ENCODE measurements at regions not wholly inside any gene's neighbourhood (a gene's known extent, or its start where the extent isn't known, plus 50 kb on each side); places are given as distances from the start of the nearest gene placed in this dataset.

- H3K4me3 ChIP-seq (ENCODE audit: low read depth, low read length): no peak overlapping the region
- DNase-seq (ENCODE audit: low read depth): no peak
- TF ChIP-seq CTCF (IDR thresholded peaks at IDR 0.05; ENCODE audit: low read depth, low read length, missing control alignments): no peak
Measured at GRCh38 chr5:101976933-101977332, 319.2 kb downstream of the SLCO4C1 start.

DNA sequence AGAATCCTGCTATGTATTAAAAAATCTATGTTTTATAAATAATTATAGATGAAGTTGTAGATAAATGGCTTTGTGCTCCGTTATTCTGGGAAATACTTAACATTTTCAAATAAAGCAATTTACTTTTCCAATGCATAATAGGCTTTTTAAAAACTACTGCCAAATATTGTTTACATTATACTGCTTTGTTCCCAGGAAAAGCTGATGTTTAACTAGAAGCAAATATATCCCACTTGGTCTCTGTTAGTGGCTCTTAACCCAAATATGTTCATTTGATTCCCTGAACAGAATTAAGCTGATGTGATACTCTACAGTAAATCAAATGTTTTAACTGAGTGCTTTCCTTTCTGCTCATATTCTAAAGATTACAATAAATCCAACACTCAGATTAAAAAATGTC, 326.3 kb downstream of the SLCO4C1 start:
- no peak for DNase-seq (ENCODE audit: low read depth)
- TF ChIP-seq CTCF (IDR thresholded peaks at IDR 0.05; ENCODE audit: low read depth, low read length, missing control alignments): no peak

GRCh38 chr5:101966476-101966875, 329.6 kb downstream of the SLCO4C1 start:
- TF ChIP-seq CTCF (IDR thresholded peaks at IDR 0.05; ENCODE audit: low read depth, low read length, missing control alignments): no peak
- DNase-seq (ENCODE audit: low read depth): no peak
- H3K4me3 ChIP-seq (ENCODE audit: low read depth, low read length): no peak overlapping the region

More for the DNA sequence above, 326.3 kb downstream of the SLCO4C1 start:
- no peak overlapping the region for H3K4me3 ChIP-seq (ENCODE audit: low read depth, low read length)

DNA sequence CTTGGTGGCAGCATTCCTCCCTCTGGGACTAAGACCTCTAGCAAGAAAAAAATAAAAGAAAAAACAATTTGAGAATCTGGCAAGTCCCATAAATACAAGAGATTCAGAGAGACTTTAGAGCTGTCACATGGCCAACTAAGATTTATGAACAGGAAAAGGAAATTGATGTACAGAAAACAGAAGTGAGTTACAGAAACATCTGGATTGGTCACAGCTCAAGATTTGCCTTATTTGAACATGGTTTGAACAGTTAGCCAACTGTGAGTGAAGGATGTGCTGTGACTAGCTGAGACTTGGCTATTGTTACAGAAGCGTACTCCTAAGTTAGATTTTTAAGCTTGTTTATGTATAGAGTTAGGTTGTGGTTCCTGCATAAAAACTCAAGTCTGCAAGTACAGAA, 340.2 kb downstream of the SLCO4C1 start:
- TF ChIP-seq CTCF (IDR thresholded peaks at IDR 0.05; ENCODE audit: low read depth, low read length, missing control alignments): no peak
- no peak overlapping the region for H3K4me3 ChIP-seq (ENCODE audit: low read depth, low read length)
- no peak for DNase-seq (ENCODE audit: low read depth)

DNA sequence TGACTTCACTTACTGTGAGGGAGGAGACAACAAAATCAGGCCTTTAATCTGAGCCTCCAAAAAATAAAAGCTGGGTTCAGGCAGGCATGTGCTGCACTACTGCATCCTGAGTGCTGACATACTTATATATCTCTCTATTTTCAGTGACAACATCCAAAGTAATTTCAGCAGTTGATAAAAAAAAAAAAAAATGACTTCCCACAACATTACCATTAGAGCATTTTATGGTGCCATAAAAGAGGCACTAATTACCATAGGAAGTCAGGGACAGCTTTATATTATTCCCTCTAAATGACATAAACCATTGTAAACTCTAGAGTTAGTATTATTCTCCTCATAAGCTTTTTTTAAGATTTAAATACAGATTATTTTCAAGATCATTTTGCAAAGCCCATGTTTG, 346.1 kb downstream of the SLCO4C1 start:
- no peak for DNase-seq (ENCODE audit: low read depth)
- TF ChIP-seq CTCF (IDR thresholded peaks at IDR 0.05; ENCODE audit: low read depth, low read length, missing control alignments): no peak
- H3K4me3 ChIP-seq (ENCODE audit: low read depth, low read length): no peak overlapping the region

DNA sequence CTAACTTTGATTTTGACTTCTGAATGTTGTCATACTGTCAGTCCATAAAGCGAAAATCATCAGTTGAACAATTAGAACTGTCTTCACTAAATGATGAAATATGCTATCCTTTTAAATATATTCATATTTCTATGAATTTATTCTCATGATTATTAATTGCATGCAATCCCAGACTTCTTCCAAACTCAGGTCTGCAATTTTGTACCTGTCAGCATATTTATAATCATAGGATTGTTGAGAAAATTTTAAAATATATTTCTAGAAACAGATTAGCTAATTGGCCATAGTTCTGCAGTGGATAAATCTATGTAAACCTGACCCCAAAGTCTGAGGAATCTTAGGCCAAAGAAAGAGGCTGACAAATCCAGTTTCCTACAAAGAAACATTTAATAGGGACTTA, 347.5 kb downstream of the SLCO4C1 start:
- no peak overlapping the region for H3K4me3 ChIP-seq (ENCODE audit: low read depth, low read length)
- TF ChIP-seq CTCF (IDR thresholded peaks at IDR 0.05; ENCODE audit: low read depth, low read length, missing control alignments): no peak
- no peak for DNase-seq (ENCODE audit: low read depth)

DNA sequence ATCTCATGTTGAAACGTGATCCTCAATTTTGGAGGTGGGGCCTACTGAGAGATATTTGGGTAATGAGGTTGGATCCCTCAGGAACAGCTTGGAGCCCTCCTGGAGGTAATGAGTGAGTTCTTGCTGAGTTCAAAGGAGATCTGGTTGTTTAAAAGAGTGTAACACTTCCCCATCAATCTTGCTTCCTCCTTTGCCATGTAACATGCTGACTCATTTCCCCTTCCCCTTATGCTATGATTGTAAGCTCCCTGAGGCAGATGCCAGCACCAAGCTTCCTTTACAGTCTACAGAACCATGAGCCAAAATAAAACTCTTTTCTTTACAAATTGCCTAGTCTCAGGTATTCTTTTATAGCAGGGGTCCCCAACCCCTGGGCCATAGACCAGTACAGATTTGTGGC, 352.3 kb downstream of the SLCO4C1 start:
- TF ChIP-seq CTCF (IDR thresholded peaks at IDR 0.05; ENCODE audit: low read depth, low read length, missing control alignments): no peak
- H3K4me3 ChIP-seq (ENCODE audit: low read depth, low read length): no peak overlapping the region
- DNase-seq (ENCODE audit: low read depth): no peak
